Naive B cell (primary cell): ENCODE measurements at regions not wholly inside any gene's neighbourhood (a gene's known extent, or its start where the extent isn't known, plus 50 kb on each side); places are given as distances from the start of the nearest gene placed in this dataset.
"Not testable (repeated sequence)": the region's sequence is repeated elsewhere in the genome, so short reads cannot be mapped to it uniquely, and the experiment has no call there.

Experiments
- ATAC-seq, 2 donors: fragments of 150-1000 bp; cut with Tn5 transposase; 2 replicates each; pipeline ENCODE4 v1.10.0; 2021; ENCODE audit warnings: low read depth in 2 of 2, mild to moderate bottlenecking in 2 of 2, moderate library complexity in 2 of 2
- DNase-seq: peaks from one replicate; pipeline ENCODE4 v3.0.0; 2022
- H3K27ac Mint-ChIP-seq, 6 donors: one replicate each; pipeline ENCODE4 v1.8.0; 2020 to 2022; ENCODE audit warnings: mild to moderate bottlenecking in 6 of 6, mixed read lengths in 6 of 6, moderate library complexity in 5 of 6, inconsistent platforms in 2 of 6
- H3K27me3 Mint-ChIP-seq, 3 donors: one replicate each; pipeline ENCODE4 v1.8.0; 2021 to 2022; ENCODE audit warnings: mixed read lengths in 3 of 3, mild to moderate bottlenecking in 1 of 3
- H3K36me3 Mint-ChIP-seq, 2 donors: one replicate each; pipeline ENCODE4 v1.8.0; 2020 to 2022; ENCODE audit warnings: mixed read lengths in 2 of 2, inconsistent platforms in 1 of 2, mild to moderate bottlenecking in 1 of 2
- H3K4me1 Mint-ChIP-seq, 3 donors: one replicate each; pipeline ENCODE4 v1.8.0; 2020 to 2022; ENCODE audit warnings: mixed read lengths in 3 of 3, inconsistent platforms in 1 of 3, mild to moderate bottlenecking in 1 of 3, moderate library complexity in 1 of 3
- H3K4me3 Mint-ChIP-seq, 8 donors: one replicate each; pipeline ENCODE4 v1.8.0; 2020 to 2022; ENCODE audit warnings: mild to moderate bottlenecking in 8 of 8, mixed read lengths in 8 of 8, moderate library complexity in 8 of 8, inconsistent platforms in 2 of 8
- H3K9me3 Mint-ChIP-seq, 7 donors: one replicate each; pipeline ENCODE4 v1.8.0; 2020 to 2022; ENCODE audit warnings: mixed read lengths in 7 of 7, mild to moderate bottlenecking in 5 of 7, inconsistent platforms in 2 of 7, moderate library complexity in 1 of 7

GRCh38 chr15:20473465-20473864, 68.1 kb downstream of the GOLGA6L6 start:
- not testable (repeated sequence) for H3K27me3 Mint-ChIP-seq, H3K36me3 Mint-ChIP-seq, H3K4me3 Mint-ChIP-seq, H3K27ac Mint-ChIP-seq, ATAC-seq, H3K4me1 Mint-ChIP-seq, DNase-seq, H3K9me3 Mint-ChIP-seq

- H3K9me3 Mint-ChIP-seq, H3K36me3 Mint-ChIP-seq, H3K27me3 Mint-ChIP-seq, H3K27ac Mint-ChIP-seq, H3K4me3 Mint-ChIP-seq, H3K4me1 Mint-ChIP-seq, ATAC-seq, DNase-seq: not testable (repeated sequence)
Measured at GRCh38 chr15:20472983-20473382, 68.6 kb downstream of the GOLGA6L6 start.

GRCh38 chr15:20470810-20471209, 70.8 kb downstream of the GOLGA6L6 start:
- not testable (repeated sequence) for DNase-seq, H3K9me3 Mint-ChIP-seq, H3K4me1 Mint-ChIP-seq

GRCh38 chr15:20441138-20441537, 100.5 kb downstream of the GOLGA6L6 start:
- not testable (repeated sequence) for H3K4me3 Mint-ChIP-seq, ATAC-seq, H3K36me3 Mint-ChIP-seq, H3K4me1 Mint-ChIP-seq, DNase-seq, H3K9me3 Mint-ChIP-seq, H3K27me3 Mint-ChIP-seq
- H3K27ac Mint-ChIP-seq: peak overlapping the region in 1 of 6 donors; percentile 76

More at GRCh38 chr15:20470810-20471209, 70.8 kb downstream of the GOLGA6L6 start:
- not testable (repeated sequence) for ATAC-seq, H3K27me3 Mint-ChIP-seq, H3K4me3 Mint-ChIP-seq, H3K36me3 Mint-ChIP-seq, H3K27ac Mint-ChIP-seq

GRCh38 chr15:20440390-20440789, 101.2 kb downstream of the GOLGA6L6 start:
- not testable (repeated sequence) for H3K36me3 Mint-ChIP-seq, H3K9me3 Mint-ChIP-seq, H3K4me3 Mint-ChIP-seq, H3K4me1 Mint-ChIP-seq, ATAC-seq, DNase-seq, H3K27ac Mint-ChIP-seq, H3K27me3 Mint-ChIP-seq

GRCh38 chr15:20439111-20439510, 102.5 kb downstream of the GOLGA6L6 start:
- ATAC-seq: not testable (repeated sequence)

GRCh38 chr15:20438255-20438654, 103.3 kb downstream of the GOLGA6L6 start:
- not testable (repeated sequence) for H3K27me3 Mint-ChIP-seq, ATAC-seq, DNase-seq, H3K4me3 Mint-ChIP-seq, H3K4me1 Mint-ChIP-seq, H3K27ac Mint-ChIP-seq, H3K36me3 Mint-ChIP-seq, H3K9me3 Mint-ChIP-seq

More at GRCh38 chr15:20439111-20439510, 102.5 kb downstream of the GOLGA6L6 start:
- not testable (repeated sequence) for H3K4me3 Mint-ChIP-seq, H3K36me3 Mint-ChIP-seq, H3K27ac Mint-ChIP-seq, DNase-seq, H3K9me3 Mint-ChIP-seq, H3K4me1 Mint-ChIP-seq, H3K27me3 Mint-ChIP-seq

GRCh38 chr15:20433468-20433867, 108.1 kb downstream of the GOLGA6L6 start:
- H3K4me3 Mint-ChIP-seq, DNase-seq, H3K27me3 Mint-ChIP-seq, ATAC-seq, H3K36me3 Mint-ChIP-seq, H3K27ac Mint-ChIP-seq, H3K4me1 Mint-ChIP-seq, H3K9me3 Mint-ChIP-seq: not testable (repeated sequence)

- H3K4me1 Mint-ChIP-seq, DNase-seq, H3K9me3 Mint-ChIP-seq, H3K36me3 Mint-ChIP-seq, ATAC-seq, H3K27me3 Mint-ChIP-seq, H3K4me3 Mint-ChIP-seq, H3K27ac Mint-ChIP-seq: not testable (repeated sequence)
Measured at GRCh38 chr15:20430495-20430894, 111.1 kb downstream of the GOLGA6L6 start.

GRCh38 chr15:20420710-20421109, 120.9 kb downstream of the GOLGA6L6 start:
- H3K4me3 Mint-ChIP-seq, H3K4me1 Mint-ChIP-seq, DNase-seq, H3K27me3 Mint-ChIP-seq, ATAC-seq, H3K36me3 Mint-ChIP-seq, H3K27ac Mint-ChIP-seq, H3K9me3 Mint-ChIP-seq: not testable (repeated sequence)

- Mint-ChIP-seq H3K27me3 (peaks cover 0 to 14% (median 10%) of the 10 kb centered on the region in 3 donors), H3K9me3 (peaks cover 12 to 32% (median 15%) of the 10 kb centered on the region in 7 donors)
- ATAC-seq, H3K4me3 Mint-ChIP-seq, H3K4me1 Mint-ChIP-seq, H3K36me3 Mint-ChIP-seq, H3K27ac Mint-ChIP-seq, DNase-seq: not testable (repeated sequence)
Measured at GRCh38 chr15:20416618-20417017, 125.0 kb downstream of the GOLGA6L6 start.

- ATAC-seq, DNase-seq, H3K27me3 Mint-ChIP-seq, H3K4me3 Mint-ChIP-seq, H3K36me3 Mint-ChIP-seq, H3K4me1 Mint-ChIP-seq, H3K27ac Mint-ChIP-seq: not testable (repeated sequence)
- H3K9me3 Mint-ChIP-seq: peaks cover 5 to 30% (median 10%) of the 10 kb centered on the region in 7 donors
Measured at GRCh38 chr15:20409667-20410198, 131.9 kb downstream of the GOLGA6L6 start.

- Mint-ChIP-seq H3K4me1 (no peaks in the 10 kb centered on the region), H3K36me3 (no peaks in the 10 kb centered on the region), H3K9me3 (peaks cover 2 to 25% (median 7%) of the 10 kb centered on the region in 7 donors), H3K4me3 (no peak overlapping the region), H3K27me3 (no peaks in the 10 kb centered on the region), H3K27ac (no peak overlapping the region)
- ATAC-seq: no peak
- DNase-seq: no peak
Measured at GRCh38 chr15:20409247-20409646, 132.4 kb downstream of the GOLGA6L6 start.

- no peaks in the 10 kb centered on the region for H3K4me1 Mint-ChIP-seq
- no peaks in the 10 kb centered on the region for H3K27me3 Mint-ChIP-seq
- no peak overlapping the region for H3K27ac Mint-ChIP-seq
- H3K36me3 Mint-ChIP-seq: no peaks in the 10 kb centered on the region
- DNase-seq (no peak), ATAC-seq (no peak)
- no peak overlapping the region for H3K4me3 Mint-ChIP-seq
- peaks cover 0 to 19% (median 5%) of the 10 kb centered on the region in 7 donors for H3K9me3 Mint-ChIP-seq
Measured at GRCh38 chr15:20407553-20407952, 134.0 kb downstream of the GOLGA6L6 start.

GRCh38 chr15:20404571-20404970, 137.0 kb downstream of the GOLGA6L6 start:
- ATAC-seq, DNase-seq, H3K27me3 Mint-ChIP-seq, H3K36me3 Mint-ChIP-seq, H3K4me1 Mint-ChIP-seq, H3K4me3 Mint-ChIP-seq, H3K27ac Mint-ChIP-seq: not testable (repeated sequence)
- peaks cover 0 to 11% (median 4%) of the 10 kb centered on the region in 7 donors for H3K9me3 Mint-ChIP-seq
